ENCODE measurements at regions not wholly inside any gene's neighbourhood (a gene's known extent, or its start where the extent isn't known, plus 50 kb on each side); places are given as distances from the start of the nearest gene placed in this dataset.

- DNase-seq (ENCODE audit: low read depth): no peak
Measured at GRCh38 chr13:77381059-77381458, 54.2 kb upstream of the MYCBP2 start.

GRCh38 chr13:77379508-77379907, 52.6 kb upstream of the MYCBP2 start:
- no peak for DNase-seq (ENCODE audit: low read depth)

- DNase-seq (ENCODE audit: low read depth): no peak
Measured at GRCh38 chr13:77378662-77379061, 51.8 kb upstream of the MYCBP2 start.

- DNase-seq (ENCODE audit: low read depth): no peak
Measured at GRCh38 chr13:77377016-77377415, 50.1 kb upstream of the MYCBP2 start.
